K562 (cell line): ENCODE measurements at regions not wholly inside any gene's neighbourhood (a gene's known extent, or its start where the extent isn't known, plus 50 kb on each side); places are given as distances from the start of the nearest gene placed in this dataset.

Source experiments
- ATAC-seq: fragments of 200-7000 bp; cut with Tn5 transposase; 3 replicates; pipeline ENCODE4 v1.9.1; 2020; ENCODE audit warnings: moderate library complexity
- BruUV-seq: library from RNA; stranded (reverse); fragments of 400-500 nt; replicated peaks from 2 replicates; lab custom pipeline; 2021; lab: Mats Ljungman, UMichigan
- CTCF ChIA-PET: fragments of 300-600 bp; formaldehyde crosslinking; extraction: SDS; loops from one replicate; lab custom pipeline; 2021; ENCODE audit warnings: low intra/inter-chr PET ratio; lab: Yijun Ruan, JAX
- POLR2A ChIA-PET: fragments of 300-600, 350-650 bp; sonication (Branson Sonifier 250); formaldehyde crosslinking; extraction: SDS; loops from one replicate; lab custom pipeline; 2021; ENCODE audit warnings: antibody characterized with exemption, inconsistent platforms; lab: Yijun Ruan, JAX
- DNase-seq, 4 experiments: peaks; one replicate each; pipeline versions ENCODE4 v3.0.0 to v3.0.0-alpha.2; 2011 to 2018; ENCODE audit warnings: low spot score in 3 of 4, mixed read lengths in 3 of 4; ENCODE audit errors: extremely low read depth in 1 of 4
- FAIRE-seq: peaks from 2 replicates; lab custom pipeline; 2011; peaks lifted over from hg19 to GRCh38; lab: Jason Lieb, UNC
- H2AFZ ChIP-seq: 2 replicates; pipeline ENCODE4 v1.6.0; 2011; ENCODE audit warnings: low read depth, low read length, control low read depth, inconsistent platforms
- H3K27ac ChIP-seq: fragments of 200-600 bp; 3 replicates; pipeline ENCODE4 v1.8.0; 2011; ENCODE audit warnings: low read depth, mild to moderate bottlenecking, control low read depth, inconsistent platforms, low read length, moderate library complexity, mixed read lengths; ENCODE audit errors: extremely low read depth
- H3K27me3 ChIP-seq, 2 experiments: fragments of 300-600 bp in 1 of 2; 2 replicates in 1 of 2; 3 replicates in 1 of 2; pipeline versions ENCODE4 v1.6.0 to v1.8.0; 2011; ENCODE audit warnings: inconsistent platforms in 2 of 2, low read length in 2 of 2, mild to moderate bottlenecking in 1 of 2, mixed read lengths in 1 of 2, moderate library complexity in 1 of 2; ENCODE audit not compliant: control insufficient read depth in 2 of 2, insufficient read depth in 2 of 2
- H3K36me3 ChIP-seq: fragments of 300-600 bp; 3 replicates; pipeline ENCODE4 v1.8.0; 2011; ENCODE audit warnings: mild to moderate bottlenecking, low read length, inconsistent platforms; ENCODE audit not compliant: control insufficient read depth, insufficient read depth
- H3K4me1 ChIP-seq, 2 experiments: fragments of 200-600 bp in 1 of 2; replicated peaks in 1 of 2; 2 replicates in 1 of 2; 3 replicates in 1 of 2; pipeline versions ENCODE4 v1.5.1 to v1.8.0; 2011; ENCODE audit warnings: inconsistent platforms in 2 of 2, low read length in 2 of 2, mild to moderate bottlenecking in 1 of 2, mixed read lengths in 1 of 2, moderate library complexity in 1 of 2; ENCODE audit not compliant: control insufficient read depth in 2 of 2, insufficient read depth in 2 of 2
- H3K4me2 ChIP-seq: 2 replicates; pipeline ENCODE4 v1.6.1; 2011; ENCODE audit warnings: low read length, control low read depth, inconsistent platforms, mixed read lengths; ENCODE audit not compliant: insufficient read depth
- H3K4me3 ChIP-seq: fragments of 200-600 bp; sonication (generic), shearing (Covaris generic); 2 replicates; pipeline ENCODE4 v1.5.1; 2016; ENCODE audit warnings: control low read depth, inconsistent platforms
- H3K79me2 ChIP-seq: fragments of 200-600 bp; 3 replicates; pipeline ENCODE4 v1.8.0; 2011; ENCODE audit warnings: low read length, inconsistent platforms; ENCODE audit not compliant: control insufficient read depth, insufficient read depth
- H3K9ac ChIP-seq, 2 experiments: 2 replicates each; pipeline versions ENCODE4 v1.6.0 to v1.6.1; 2011; ENCODE audit warnings: low read depth in 2 of 2, low read length in 2 of 2, control low read depth in 1 of 2, inconsistent platforms in 1 of 2, mild to moderate bottlenecking in 1 of 2, mixed read lengths in 1 of 2; ENCODE audit not compliant: insufficient read depth in 1 of 2
- H3K9me1 ChIP-seq: one replicate; pipeline ENCODE4 v1.6.0; 2011; ENCODE audit warnings: inconsistent platforms, mild to moderate bottlenecking, low read length, moderate library complexity; ENCODE audit not compliant: control insufficient read depth, insufficient read depth
- H3K9me3 ChIP-seq: replicated peaks from 2 replicates; pipeline ENCODE4 v1.5.1; 2011; ENCODE audit warnings: low read depth, low read length, inconsistent platforms; ENCODE audit not compliant: control insufficient read depth, insufficient read depth
- H4K20me1 ChIP-seq: replicated peaks from 2 replicates; pipeline ENCODE4 v1.6.1; 2011; ENCODE audit warnings: low read length, inconsistent platforms, mixed read lengths; ENCODE audit not compliant: control insufficient read depth, insufficient read depth
- BRF1 ChIP-seq: IDR thresholded peaks from 3 replicates; pipeline ENCODE4 v1.6.1; 2011; ENCODE audit warnings: borderline replicate concordance, mild to moderate bottlenecking; ENCODE audit not compliant: insufficient read length; ENCODE audit errors: extremely low read depth
- CBFB ChIP-seq: sonication (generic); formaldehyde crosslinking; IDR thresholded peaks from 2 replicates; pipeline ENCODE4 v1.4.0; 2020; ENCODE audit warnings: mild to moderate bottlenecking, missing genetic modification reagents
- E2F5 ChIP-seq: sonication (generic); formaldehyde crosslinking; IDR thresholded peaks from 2 replicates; pipeline ENCODE4 v1.8.0; 2022; ENCODE audit warnings: mild to moderate bottlenecking, missing genetic modification reagents
- HIVEP1 ChIP-seq: fragments of 250-450 bp; sonication (Bioruptor Pico); IDR thresholded peaks from 2 replicates; pipeline ENCODE4 v1.4.0; 2020; ENCODE audit warnings: mild to moderate bottlenecking
- NRF1 ChIP-seq, 2 experiments: fragments of 450-650 bp; IDR thresholded peaks in 1 of 2; conservative IDR thresholded peaks in 1 of 2; 2 replicates each; pipeline ENCODE4 v1.6.1; 2014; ENCODE audit warnings: mild to moderate bottlenecking in 2 of 2
- SNIP1 ChIP-seq: fragments of 450-650 bp; IDR thresholded peaks from 2 replicates; pipeline ENCODE4 v1.7.1; 2017; ENCODE audit warnings: low read depth, mild to moderate bottlenecking
- SP1 ChIP-seq: sonication (generic); formaldehyde crosslinking; IDR thresholded peaks from 2 replicates; pipeline ENCODE4 v1.8.1; 2022; ENCODE audit warnings: mild to moderate bottlenecking, missing genetic modification reagents
- ZNF253 ChIP-seq: fragments of 250-450 bp; sonication (Bioruptor Pico); conservative IDR thresholded peaks from 2 replicates; pipeline ENCODE4 v1.6.1; 2021; ENCODE audit warnings: mild to moderate bottlenecking
- ZNF830 ChIP-seq: fragments of 250-450 bp; sonication (Bioruptor Pico); IDR thresholded peaks from 2 replicates; pipeline ENCODE4 v1.5.0; 2021; ENCODE audit warnings: mild to moderate bottlenecking
- WGBS: fragments of 100-300 bp; shearing (Covaris generic); methylation state at CpG from one replicate; pipeline ENCODE4 v1.1.6; 2016; ENCODE audit warnings: low coverage, mixed read lengths; ENCODE audit not compliant: insufficient coverage; ENCODE audit errors: missing lambda C conversion rate; 5-methylcytosine and 5-hydroxymethylcytosine counted together
- in situ Hi-C: fragments of 300-500 bp; cut with MboI; formaldehyde crosslinking; loops from 4 replicates; pipeline ENCODE4 v1.15.0; 2018; ENCODE audit warnings: inconsistent platforms, mixed read lengths
- intact Hi-C: fragments of 100-400 bp; cut with micrococcal nuclease; formaldehyde crosslinking; loops from 2 replicates; pipeline ENCODE4 v1.14.2; 2022

- no peaks in the 10 kb centered on the region for H4K20me1 ChIP-seq
- no peaks in the 10 kb centered on the region for H3K4me1 ChIP-seq
- in situ Hi-C loops: no loop called here
- intact Hi-C loops: no loop called here
- H3K4me3 ChIP-seq: no peak overlapping the region
- CTCF ChIA-PET: no interaction called here
- no peak overlapping the region for H2AFZ ChIP-seq
- FAIRE-seq: no peak
- no peak overlapping the region for H3K9ac ChIP-seq
- no peaks in the 10 kb centered on the region for H3K9me1 ChIP-seq
- no peaks in the 10 kb centered on the region for H3K27me3 ChIP-seq
- no TSS peak for BruUV-seq
- no peaks in the 10 kb centered on the region for H3K79me2 ChIP-seq
- TF ChIP-seq ZNF253 (CRISPR knock-in tag) (no peak), E2F5 (no peak), NRF1 (conservative IDR thresholded peaks at IDR 0.05 in 1 of 2, IDR thresholded peaks at IDR 0.05 in 1 of 2) (no peak), HIVEP1 (CRISPR knock-in tag) (no peak)
- TF ChIP-seq, all 486 proteins: peak for 0
- H3K36me3 ChIP-seq: no peaks in the 10 kb centered on the region
- H3K9me3 ChIP-seq: no peaks in the 10 kb centered on the region
- POLR2A ChIA-PET: no interaction called here
- DNase-seq (no peak), ATAC-seq (no peak)
- no peak overlapping the region for H3K27ac ChIP-seq
- no peak overlapping the region for H3K4me2 ChIP-seq
Observed at GRCh38 chrX:95841863-95842262, 842.8 kb upstream of the DIAPH2 start.

- 0% methylated on average over 1 of the region's 1 CpG for WGBS
- FAIRE-seq: no peak
Observed at GRCh38 chrX:95860127-95860526, 824.5 kb upstream of the DIAPH2 start.

More at GRCh38 chrX:95860127-95860526, 824.5 kb upstream of the DIAPH2 start:
- ChIA-PET CTCF (no interaction called here), POLR2A (no interaction called here)
- DNase-seq: no peak
- intact Hi-C loops: no loop called here
- no peaks in the 10 kb centered on the region for H3K79me2 ChIP-seq
- ATAC-seq: no peak
- no peaks in the 10 kb centered on the region for H3K4me1 ChIP-seq
- H2AFZ ChIP-seq: no peak overlapping the region
- H3K27ac ChIP-seq: no peak overlapping the region
- no peaks in the 10 kb centered on the region for H3K27me3 ChIP-seq
- in situ Hi-C loops: no loop called here
- no TSS peak for BruUV-seq
- H3K9me1 ChIP-seq: no peaks in the 10 kb centered on the region
- no peak for TF ChIP-seq SP1 (CRISPR knock-in tag)
- TF ChIP-seq SNIP1: no peak
- no peak for TF ChIP-seq ZNF830 (CRISPR knock-in tag)
- TF ChIP-seq CBFB (CRISPR knock-in tag): no peak
- TF ChIP-seq BRF1: no peak
- H3K9me3 ChIP-seq: no peaks in the 10 kb centered on the region
- H3K9ac ChIP-seq: no peak overlapping the region
- H3K36me3 ChIP-seq: no peaks in the 10 kb centered on the region
- no peak overlapping the region for H3K4me3 ChIP-seq
- H4K20me1 ChIP-seq: no peaks in the 10 kb centered on the region
- H3K4me2 ChIP-seq: no peak overlapping the region
